Suppressor macrophage (primary cell): ENCODE measurements at regions not wholly inside any gene's neighbourhood (a gene's known extent, or its start where the extent isn't known, plus 50 kb on each side); places are given as distances from the start of the nearest gene placed in this dataset.
"Not testable (repeated sequence)": the region's sequence is repeated elsewhere in the genome, so short reads cannot be mapped to it uniquely, and the experiment has no call there.

Experiments used
- DNase-seq, 4 experiments: peaks; one replicate each; pipeline ENCODE4 v3.0.0-alpha.2; 2020 to 2022

- no peak for DNase-seq
These were observed 89.6 kb upstream of the LHX5 start for GRCh38 chr12:113561068-113561780.

GRCh38 chr12:113559466-113559865 is 87.8 kb upstream of the LHX5 start:
- DNase-seq, result no peak

GRCh38 chr12:113555226-113555625 is 83.6 kb upstream of the LHX5 start:
- no peak for DNase-seq

- no peak for DNase-seq
These were observed 81.1 kb upstream of the LHX5 start for GRCh38 chr12:113552760-113553159.

GRCh38 chr12:113551563-113551962 is 79.9 kb upstream of the LHX5 start:
- DNase-seq, result no peak

- DNase-seq, result no peak
These were observed 76.8 kb upstream of the LHX5 start for GRCh38 chr12:113548467-113548866.

- no peak for DNase-seq
These were observed 75.5 kb upstream of the LHX5 start for GRCh38 chr12:113546916-113547863.

- DNase-seq, result no peak
These were observed 66.0 kb upstream of the LHX5 start for GRCh38 chr12:113537751-113538087.

GRCh38 chr12:113537046-113537750 is 65.5 kb upstream of the LHX5 start:
- DNase-seq, result no peak

GRCh38 chr12:113535100-113535499 is 63.4 kb upstream of the LHX5 start:
- DNase-seq, result no peak

- no peak for DNase-seq
These were observed 62.9 kb upstream of the LHX5 start for GRCh38 chr12:113534555-113534954.

GRCh38 chr12:113533842-113534375 is 62.2 kb upstream of the LHX5 start:
- no peak for DNase-seq

GRCh38 chr12:113532292-113532691 is 60.6 kb upstream of the LHX5 start:
- DNase-seq, result no peak

GRCh38 chr12:113531073-113531472 is 59.4 kb upstream of the LHX5 start:
- DNase-seq, result not testable (repeated sequence)

- DNase-seq, result no peak
These were observed 57.1 kb upstream of the LHX5 start for GRCh38 chr12:113528606-113529293.

GRCh38 chr12:113525066-113525465 is 53.4 kb upstream of the LHX5 start:
- DNase-seq, result no peak

- no peak for DNase-seq
These were observed 52.8 kb upstream of the LHX5 start for GRCh38 chr12:113524495-113524894.

GRCh38 chr12:113521708-113522107 is 50.0 kb upstream of the LHX5 start:
- DNase-seq, result no peak
